ENCODE measurements at regions not wholly inside any gene's neighbourhood (a gene's known extent, or its start where the extent isn't known, plus 50 kb on each side); places are given as distances from the start of the nearest gene placed in this dataset.

DNA sequence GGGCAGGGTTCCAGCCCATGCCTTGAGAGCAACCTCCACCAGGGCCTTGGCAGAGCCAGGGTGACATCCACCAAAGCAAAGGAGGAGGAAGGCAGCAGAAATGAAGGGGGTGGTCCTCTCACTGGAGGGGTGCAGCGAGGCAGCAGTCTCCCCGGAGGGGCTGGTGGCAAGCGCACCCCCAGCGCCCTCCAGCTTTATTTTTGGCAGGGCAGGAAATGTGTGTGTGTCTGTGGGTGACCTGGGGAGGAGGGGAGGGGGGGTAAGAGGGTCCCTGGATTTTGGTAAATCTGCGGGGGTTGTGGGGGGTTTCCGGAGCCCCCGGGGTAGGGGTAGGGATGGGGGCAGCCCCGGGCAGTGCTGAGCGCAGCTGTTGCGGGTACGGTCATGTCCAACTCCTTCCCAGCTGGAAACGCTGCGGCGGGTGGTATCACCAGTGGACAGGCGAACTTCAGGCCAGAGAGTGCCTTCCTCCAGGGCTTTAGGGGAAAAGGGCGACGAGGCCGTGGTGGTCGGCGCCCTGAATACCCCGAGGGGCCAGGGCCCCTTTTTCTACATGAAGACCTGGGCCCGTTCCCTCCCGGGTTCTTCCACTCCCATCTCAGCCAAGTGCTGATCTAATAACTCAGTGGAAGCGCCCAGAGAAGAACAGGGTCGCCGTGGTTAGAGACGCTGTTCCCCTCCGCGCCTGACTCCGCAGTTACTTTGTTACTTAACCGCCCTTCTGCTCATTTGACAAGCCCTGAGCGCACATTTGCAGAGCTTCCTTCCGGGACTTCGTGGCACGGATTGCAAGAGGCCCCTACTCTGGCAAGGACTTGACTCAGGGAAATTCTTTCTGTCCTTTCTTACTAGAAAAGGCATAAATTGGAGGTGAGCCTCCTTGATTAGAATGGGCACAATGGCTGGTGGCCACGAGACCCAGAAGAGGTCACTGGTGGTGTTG lies 55.2 kb downstream of the FOS start:
- DNase-seq (ENCODE audit: low read depth): no peak

GRCh38 chr14:75334549-75335051 lies 56.0 kb downstream of the FOS start:
- DNase-seq (ENCODE audit: low read depth): no peak

- no peak for DNase-seq (ENCODE audit: low read depth)
Measured at GRCh38 chr14:75335571-75335970, 56.9 kb downstream of the FOS start.

DNA sequence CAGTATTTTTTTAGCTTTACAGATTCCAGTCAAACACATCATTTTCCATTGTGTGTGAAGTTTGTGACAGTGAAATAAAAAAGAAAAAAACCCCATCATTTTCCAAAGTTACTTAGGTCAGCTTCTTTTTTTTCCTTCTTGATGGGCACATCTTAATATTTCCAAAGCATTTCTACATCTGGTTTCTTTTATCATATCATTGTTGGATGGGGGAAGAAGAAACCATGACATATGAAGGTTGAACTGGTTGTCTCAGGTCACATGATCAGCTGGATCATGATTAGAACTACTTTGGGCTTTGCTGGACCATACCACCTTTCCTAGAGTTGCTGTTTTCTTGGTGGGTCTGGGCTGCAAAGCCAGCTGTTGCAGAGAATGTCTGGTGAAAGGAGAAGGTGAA lies 59.8 kb downstream of the FOS start:
- DNase-seq (ENCODE audit: low read depth): no peak

DNA sequence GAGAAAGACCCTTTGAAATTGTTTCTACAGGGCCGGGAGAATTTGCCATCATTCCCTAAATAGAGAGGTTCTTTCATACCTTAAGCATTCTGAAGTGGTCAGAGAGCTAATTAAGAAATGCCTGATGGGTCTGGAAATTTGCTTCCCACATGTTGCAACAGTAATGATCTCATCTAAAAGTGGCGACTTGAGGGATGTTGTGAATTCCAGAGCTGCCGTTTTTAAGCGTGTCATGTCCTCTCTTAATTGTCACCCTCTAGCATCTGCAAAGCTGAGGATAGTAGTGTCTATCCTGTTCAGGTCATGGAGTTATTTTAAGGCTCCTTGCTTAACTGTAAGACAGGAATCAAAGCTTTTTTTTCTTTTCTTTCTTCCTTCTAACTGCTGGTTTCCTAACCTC lies 60.4 kb downstream of the FOS start:
- DNase-seq (ENCODE audit: low read depth): peak; percentile 3

DNA sequence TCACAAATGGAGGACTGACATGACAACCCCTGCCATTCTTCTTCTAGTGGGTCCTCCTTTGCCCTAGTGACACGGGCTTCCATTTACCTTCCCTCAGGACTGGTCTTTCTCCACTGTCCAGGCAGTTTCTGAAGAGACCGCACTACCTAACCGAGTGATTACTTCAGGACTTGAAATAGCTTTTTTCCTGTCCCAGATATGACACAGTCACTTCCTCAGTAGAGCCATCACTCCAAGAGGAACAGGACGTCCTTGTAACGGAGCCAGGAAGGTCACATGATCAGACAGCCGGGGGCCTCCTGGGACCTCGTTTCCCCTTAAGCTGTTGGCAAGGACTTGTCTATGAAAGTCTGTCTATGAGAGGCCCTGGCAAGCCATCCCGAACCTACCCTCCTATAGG lies 62.3 kb downstream of the FOS start:
- DNase-seq (ENCODE audit: low read depth): no peak

DNA sequence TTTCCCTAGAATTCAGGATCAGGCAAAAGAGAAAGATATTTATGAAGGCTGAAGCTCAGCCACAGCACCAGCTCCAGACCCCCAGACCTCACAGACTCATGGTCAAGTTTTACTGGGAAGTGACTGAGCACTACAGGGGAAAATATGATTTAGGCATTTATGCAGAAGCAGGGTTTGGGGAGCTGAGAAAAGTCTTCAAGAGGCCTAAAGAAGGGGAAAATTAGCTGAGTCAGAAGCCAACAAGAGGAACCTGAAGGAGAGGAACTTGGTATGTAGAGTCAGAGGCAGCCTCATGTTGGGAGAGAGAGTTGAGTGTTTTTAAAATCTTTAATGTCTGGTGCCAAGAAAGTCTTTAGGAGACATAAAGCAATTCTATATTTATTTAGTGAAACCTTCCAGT lies 63.0 kb downstream of the FOS start:
- DNase-seq (ENCODE audit: low read depth): no peak

GRCh38 chr14:75342762-75343599 lies 64.4 kb downstream of the FOS start:
- no peak for DNase-seq (ENCODE audit: low read depth)

- DNase-seq (ENCODE audit: low read depth): no peak
Measured at GRCh38 chr14:75343911-75344310, 65.3 kb downstream of the FOS start.

- DNase-seq (ENCODE audit: low read depth): no peak
Measured at GRCh38 chr14:75344411-75344810, 65.8 kb downstream of the FOS start.

- DNase-seq (ENCODE audit: low read depth): no peak
Measured at GRCh38 chr14:75350505-75351060, 72.0 kb downstream of the FOS start.

DNA sequence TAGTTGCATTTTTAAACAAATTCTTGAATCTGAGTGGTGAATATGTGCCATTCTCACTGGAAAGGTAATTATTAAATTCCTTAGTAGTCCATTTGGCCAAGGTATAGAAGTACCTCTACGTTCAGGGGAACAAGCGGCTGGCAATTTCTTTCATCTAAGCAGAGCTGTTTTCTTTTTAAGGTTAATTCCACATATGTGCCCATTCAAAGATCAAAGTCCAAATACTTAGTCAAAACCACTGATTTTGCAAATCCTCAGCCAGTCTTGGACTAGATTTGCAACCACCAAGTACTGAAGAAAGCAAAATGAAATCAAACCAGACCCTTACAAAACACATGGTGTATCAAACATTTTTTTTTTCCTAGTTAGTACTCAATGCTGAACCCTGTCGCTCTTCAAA lies 68.7 kb upstream of the JDP2 start:
- DNase-seq (ENCODE audit: low read depth): no peak

DNA sequence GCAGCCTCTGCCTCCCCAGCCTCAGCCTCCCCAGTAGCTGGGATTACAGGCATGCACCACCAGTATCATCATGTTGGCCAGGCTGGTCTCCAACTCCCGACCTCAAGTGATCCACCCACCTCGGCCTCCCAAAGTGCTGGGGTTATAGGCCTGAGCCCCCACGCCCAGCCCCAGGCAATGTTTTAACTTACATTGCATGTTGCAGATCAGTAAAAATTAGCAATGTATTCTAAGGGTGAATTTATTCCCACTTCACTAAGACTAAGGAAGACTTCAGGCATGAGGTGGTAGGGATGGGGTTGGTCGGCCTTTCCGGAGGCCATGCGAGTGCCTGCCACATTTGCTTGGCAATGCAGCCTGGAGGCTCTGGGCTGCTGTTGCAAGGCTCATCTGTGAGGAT lies 66.8 kb upstream of the JDP2 start:
- DNase-seq (ENCODE audit: low read depth): no peak

- DNase-seq (ENCODE audit: low read depth): no peak
Measured at GRCh38 chr14:75361751-75362433, 65.9 kb upstream of the JDP2 start.

DNA sequence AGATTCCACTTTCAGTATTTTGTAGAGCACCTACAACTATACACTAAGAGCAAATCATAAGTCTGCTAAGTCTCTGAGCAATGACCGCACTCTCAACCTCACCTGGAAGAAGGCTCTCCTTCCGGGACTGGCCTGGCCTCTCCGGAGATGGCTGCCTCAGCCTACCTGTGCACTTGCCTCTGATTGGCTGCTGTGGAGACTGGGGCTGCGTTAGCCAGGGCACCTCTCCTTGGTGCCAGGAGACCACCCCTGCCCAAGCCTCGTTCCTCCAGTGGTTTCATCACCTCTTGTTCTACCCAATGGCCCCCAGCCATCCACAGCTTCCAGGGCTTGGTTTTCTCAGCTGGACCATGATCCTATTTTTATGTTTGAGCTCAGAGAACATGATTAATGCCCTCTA lies 64.7 kb upstream of the JDP2 start:
- DNase-seq (ENCODE audit: low read depth): no peak

- no peak for DNase-seq (ENCODE audit: low read depth)
Measured at GRCh38 chr14:75363570-75364227, 64.1 kb upstream of the JDP2 start.

DNA sequence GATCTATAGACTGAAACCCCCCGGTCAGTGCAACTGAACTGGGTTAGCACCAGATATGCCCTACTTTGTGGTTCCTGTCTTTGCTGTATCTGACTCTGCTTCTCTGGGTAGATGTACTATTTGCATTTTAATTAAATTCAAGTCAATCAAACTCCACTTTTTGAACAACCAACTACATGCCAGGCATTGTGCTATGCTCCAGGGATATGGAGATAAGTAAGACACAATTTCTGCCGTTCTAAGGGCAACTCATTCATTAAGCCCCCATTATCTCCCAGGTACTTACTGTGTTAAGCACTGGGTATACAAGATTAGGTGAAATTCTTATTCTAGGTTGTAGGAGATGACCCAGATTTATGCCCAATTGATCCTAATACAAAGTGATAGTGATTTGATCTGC lies 62.7 kb upstream of the JDP2 start:
- DNase-seq (ENCODE audit: low read depth): no peak

DNA sequence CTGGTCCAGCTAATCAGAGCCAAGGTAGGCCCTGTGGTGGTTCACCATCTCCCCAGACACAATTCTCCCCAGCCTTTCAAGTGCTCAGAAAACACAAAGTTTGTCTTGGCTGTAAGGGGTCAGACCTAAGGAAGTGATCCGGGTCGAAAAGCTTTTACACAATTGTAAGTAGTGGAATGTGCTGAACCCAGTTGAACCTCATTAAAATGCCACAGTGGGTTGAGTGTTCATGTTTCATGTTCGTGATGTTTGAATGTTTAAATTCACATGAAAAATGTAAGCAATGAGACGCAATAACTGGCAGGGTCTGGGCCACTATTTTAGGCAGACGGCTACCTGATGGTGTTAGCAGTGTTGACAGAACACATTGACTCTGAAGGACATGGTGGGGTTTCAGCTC lies 60.9 kb upstream of the JDP2 start:
- DNase-seq (ENCODE audit: low read depth): no peak

- DNase-seq (ENCODE audit: low read depth): no peak
Measured at GRCh38 chr14:75368333-75368732, 59.5 kb upstream of the JDP2 start.

GRCh38 chr14:75369506-75369905 lies 58.3 kb upstream of the JDP2 start:
- DNase-seq (ENCODE audit: low read depth): no peak

GRCh38 chr14:75370416-75371205 lies 57.2 kb upstream of the JDP2 start:
- DNase-seq (ENCODE audit: low read depth): no peak

Measured in non-pigmented ciliary epithelial cell (primary cell).